Stomach (tissue), 4 donors: ENCODE measurements at regions not wholly inside any gene's neighbourhood (a gene's known extent, or its start where the extent isn't known, plus 50 kb on each side); places are given as distances from the start of the nearest gene placed in this dataset.

Experiments
- EP300 ChIP-seq: sonication (generic); formaldehyde crosslinking; IDR thresholded peaks from one replicate; pipeline ENCODE4 v1.6.1; 2017; ENCODE audit warnings: antibody characterized with exemption
- POLR2A ChIP-seq, 4 donors: fragments of 450-650 bp; IDR thresholded peaks; one replicate each; pipeline ENCODE4 v1.6.1; 2016; ENCODE audit warnings: antibody characterized with exemption in 4 of 4, control low read depth in 2 of 4, mild to moderate bottlenecking in 1 of 4, moderate library complexity in 1 of 4
- POLR2AphosphoS5 ChIP-seq, 3 donors: sonication (generic); formaldehyde crosslinking; IDR thresholded peaks; one replicate each; pipeline ENCODE4 v1.6.1; 2016; ENCODE audit warnings: antibody characterized with exemption in 3 of 3
- TF ChIP-seq, protein P1 (sequence below), 7 experiments: fragments of 450-650 bp in 4 of 7; fragments of 200-600 bp in 3 of 7; sonication (generic) in 3 of 7; IDR thresholded peaks; one replicate each; pipeline ENCODE4 v1.5.1; 2016 to 2019; ENCODE audit warnings: antibody characterized with exemption in 7 of 7, control low read depth in 2 of 7, mild to moderate bottlenecking in 1 of 7

GRCh38 chr3:139100821-139101220 is 56.1 kb upstream of the PRR23C start:
- TF ChIP-seq, protein P1, sequence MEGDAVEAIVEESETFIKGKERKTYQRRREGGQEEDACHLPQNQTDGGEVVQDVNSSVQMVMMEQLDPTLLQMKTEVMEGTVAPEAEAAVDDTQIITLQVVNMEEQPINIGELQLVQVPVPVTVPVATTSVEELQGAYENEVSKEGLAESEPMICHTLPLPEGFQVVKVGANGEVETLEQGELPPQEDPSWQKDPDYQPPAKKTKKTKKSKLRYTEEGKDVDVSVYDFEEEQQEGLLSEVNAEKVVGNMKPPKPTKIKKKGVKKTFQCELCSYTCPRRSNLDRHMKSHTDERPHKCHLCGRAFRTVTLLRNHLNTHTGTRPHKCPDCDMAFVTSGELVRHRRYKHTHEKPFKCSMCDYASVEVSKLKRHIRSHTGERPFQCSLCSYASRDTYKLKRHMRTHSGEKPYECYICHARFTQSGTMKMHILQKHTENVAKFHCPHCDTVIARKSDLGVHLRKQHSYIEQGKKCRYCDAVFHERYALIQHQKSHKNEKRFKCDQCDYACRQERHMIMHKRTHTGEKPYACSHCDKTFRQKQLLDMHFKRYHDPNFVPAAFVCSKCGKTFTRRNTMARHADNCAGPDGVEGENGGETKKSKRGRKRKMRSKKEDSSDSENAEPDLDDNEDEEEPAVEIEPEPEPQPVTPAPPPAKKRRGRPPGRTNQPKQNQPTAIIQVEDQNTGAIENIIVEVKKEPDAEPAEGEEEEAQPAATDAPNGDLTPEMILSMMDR (IDR thresholded peaks at IDR 0.05) = no peak
- TF ChIP-seq EP300 (no peak), POLR2A (IDR thresholded peaks at IDR 0.05) (no peak), POLR2AphosphoS5 (IDR thresholded peaks at IDR 0.05) (no peak)
